SKM-1 (cell line): ENCODE measurements at regions not wholly inside any gene's neighbourhood (a gene's known extent, or its start where the extent isn't known, plus 50 kb on each side); places are given as distances from the start of the nearest gene placed in this dataset.
"Not testable (repeated sequence)": the region's sequence is repeated elsewhere in the genome, so short reads cannot be mapped to it uniquely, and the experiment has no call there.

Experiments
- DNase-seq: peaks from one replicate; lab custom pipeline; 2025; ENCODE audit not compliant: unreplicated experiment; lab: John Stamatoyannopoulos, UW

DNA sequence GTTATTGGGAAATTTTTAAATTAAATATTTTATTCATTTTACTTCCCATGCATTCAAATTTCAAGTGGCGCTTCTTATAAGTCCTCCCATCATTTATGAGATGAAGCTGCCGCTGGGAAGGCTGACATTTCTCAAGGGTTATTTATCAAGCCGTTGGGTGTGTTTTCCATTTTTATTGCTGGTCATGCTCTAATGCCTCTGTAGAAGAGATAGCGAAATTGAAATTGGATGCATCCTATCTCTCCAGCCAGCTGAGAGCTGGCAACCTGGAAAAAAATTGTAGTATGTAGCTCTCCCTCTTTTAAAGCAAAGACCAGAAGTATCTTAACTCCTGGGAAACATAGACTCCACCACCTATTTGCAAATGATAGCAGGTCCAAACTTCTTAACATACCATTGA, 135.9 kb downstream of the C6orf118 start:
- no peak for DNase-seq

- DNase-seq = no peak
Observed at GRCh38 chr6:165167861-165168260, 141.5 kb downstream of the C6orf118 start.

DNA sequence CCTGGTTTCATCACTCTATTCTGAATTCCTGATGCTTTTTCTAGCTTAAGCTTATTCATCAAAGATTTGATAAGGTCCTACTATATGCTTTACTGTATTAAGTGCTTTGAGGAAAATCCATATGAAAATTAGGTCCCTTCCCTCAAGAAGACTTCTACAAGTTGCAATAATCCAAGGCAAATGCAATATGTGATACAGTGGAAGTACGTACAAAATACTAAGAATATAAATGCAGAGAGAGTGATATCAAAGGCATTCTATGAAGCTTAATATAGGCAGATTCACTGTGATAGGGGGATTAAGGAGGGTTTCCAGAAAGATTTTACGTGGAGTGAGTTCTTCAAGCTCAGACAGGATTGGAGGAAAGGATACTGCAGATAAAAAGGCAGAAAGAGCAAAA, 142.1 kb downstream of the C6orf118 start:
- no peak for DNase-seq

DNA sequence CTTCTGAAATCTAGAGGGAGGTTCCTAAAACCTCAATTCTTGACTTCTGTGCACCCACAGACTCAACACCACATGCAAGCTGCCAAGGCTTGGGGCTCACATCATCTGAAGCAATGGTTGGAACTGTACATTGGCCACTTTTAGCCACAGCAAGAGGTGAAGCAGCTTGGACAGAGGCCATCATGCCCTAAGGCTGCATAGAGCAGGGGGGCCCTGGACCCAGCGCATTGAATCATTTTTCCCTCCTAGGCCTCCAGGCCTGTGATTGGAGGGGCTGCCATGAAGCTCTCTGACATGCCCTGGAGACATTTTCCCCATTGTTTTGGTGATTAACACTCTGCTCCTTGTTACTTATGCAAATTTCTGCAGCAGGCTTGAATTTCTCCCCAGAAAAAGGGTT, 145.9 kb downstream of the C6orf118 start:
- no peak for DNase-seq

- no peak for DNase-seq
Observed at GRCh38 chr6:165159460-165159859, 149.9 kb downstream of the C6orf118 start.

DNA sequence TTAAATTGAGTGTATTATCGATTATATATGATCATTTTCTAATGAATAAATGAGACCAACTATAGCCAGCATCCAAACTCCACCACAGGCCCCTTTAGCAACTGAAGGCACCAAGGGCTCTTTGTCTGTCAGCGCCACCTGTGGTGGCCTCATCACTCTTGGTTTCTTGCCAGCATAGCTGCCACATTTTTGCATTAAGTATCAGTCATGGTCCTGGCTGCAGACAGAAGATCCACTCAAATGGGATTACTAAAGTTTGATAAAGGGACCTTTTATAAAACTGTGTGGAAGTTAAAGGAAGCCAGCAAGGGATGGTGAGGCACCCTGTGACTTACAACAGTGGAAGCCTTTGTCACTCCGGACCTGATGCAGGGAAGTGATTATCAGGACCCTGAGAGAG, 162.9 kb downstream of the C6orf118 start:
- DNase-seq = no peak

DNA sequence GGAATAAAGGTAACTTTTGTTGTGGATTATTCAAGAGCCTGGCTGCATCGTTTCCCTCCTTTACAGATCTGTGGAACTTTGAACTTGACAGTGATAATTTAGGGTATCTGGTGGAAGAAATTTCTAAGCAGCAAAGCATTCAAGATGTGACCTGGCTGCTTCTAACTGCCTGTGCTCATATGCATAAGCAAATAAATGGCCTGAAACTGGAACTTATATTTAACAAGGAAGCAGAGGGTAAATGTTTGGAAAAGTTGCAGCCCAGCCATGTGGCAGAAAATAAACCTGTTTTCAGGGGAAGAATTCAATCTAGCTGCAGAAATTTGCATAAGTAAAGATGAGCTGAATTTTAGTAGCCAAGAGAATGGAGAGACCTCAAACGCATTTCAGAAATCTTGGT, 173.5 kb downstream of the C6orf118 start:
- no peak for DNase-seq

- DNase-seq = no peak
Observed at GRCh38 chr6:165129086-165129485, 180.3 kb downstream of the C6orf118 start.

DNA sequence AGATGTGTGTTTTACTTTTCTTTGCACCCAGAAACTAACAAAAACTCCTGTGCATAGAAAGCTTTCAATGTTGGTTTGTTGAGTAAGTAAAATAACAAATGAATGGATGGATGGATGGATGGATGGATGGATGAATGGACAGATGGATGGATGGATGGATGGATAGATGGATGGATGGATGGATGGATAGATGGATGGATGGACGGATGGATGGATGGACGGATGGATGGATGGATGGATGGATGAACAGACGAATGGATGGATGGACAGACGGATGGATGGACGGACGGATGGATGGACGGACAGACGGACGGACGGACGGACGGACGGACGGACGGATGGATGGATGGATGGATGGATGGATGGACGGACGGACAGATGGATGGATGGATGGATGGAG, 181.7 kb downstream of the C6orf118 start:
- not testable (repeated sequence) for DNase-seq

- not testable (repeated sequence) for DNase-seq
Observed at GRCh38 chr6:165124681-165125080, 184.7 kb downstream of the C6orf118 start.

GRCh38 chr6:165119231-165120020, 190.0 kb downstream of the C6orf118 start:
- no peak for DNase-seq

- DNase-seq = no peak
Observed at GRCh38 chr6:165118736-165119135, 190.7 kb downstream of the C6orf118 start.

DNA sequence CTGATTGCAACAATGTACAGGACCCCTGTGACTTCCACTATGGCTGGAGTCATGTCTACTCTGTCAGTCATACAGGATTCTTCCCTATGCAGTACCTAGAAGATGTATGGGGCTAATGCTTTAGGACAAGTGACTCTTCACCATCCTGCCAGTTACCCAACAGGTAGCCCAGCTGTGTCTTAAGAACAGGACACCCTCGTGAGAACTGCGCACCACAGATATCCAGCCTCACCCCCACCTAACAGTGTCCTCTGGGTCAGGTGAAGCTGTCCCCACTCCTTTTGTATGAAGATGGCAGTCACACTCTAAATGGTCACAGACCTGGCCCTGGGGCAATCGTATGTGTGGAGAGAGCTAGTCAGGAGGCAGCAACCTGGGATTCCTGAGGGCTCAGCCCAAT, 191.6 kb downstream of the C6orf118 start:
- DNase-seq = no peak

DNA sequence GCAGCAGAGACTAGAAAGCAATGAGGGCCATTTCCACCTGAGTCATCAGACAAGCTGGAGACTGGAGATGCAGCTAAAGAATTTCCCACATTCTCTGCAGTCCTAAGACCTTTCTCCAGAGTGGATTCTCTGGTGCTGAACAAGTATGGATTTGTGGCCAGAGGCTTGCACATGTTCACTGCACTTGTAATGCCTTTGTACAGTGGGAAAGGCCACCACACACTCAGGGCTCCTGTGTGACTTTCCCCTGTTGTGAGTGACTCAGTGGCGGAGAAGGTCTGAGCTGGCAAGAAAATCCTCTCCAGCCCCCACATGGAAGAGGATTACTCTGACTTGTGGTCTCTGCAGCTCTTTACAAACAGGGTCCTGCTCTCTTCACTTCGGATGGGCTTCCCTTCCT, 192.3 kb downstream of the C6orf118 start:
- no peak for DNase-seq

GRCh38 chr6:165110860-165111259, 198.5 kb downstream of the C6orf118 start:
- no peak for DNase-seq

DNA sequence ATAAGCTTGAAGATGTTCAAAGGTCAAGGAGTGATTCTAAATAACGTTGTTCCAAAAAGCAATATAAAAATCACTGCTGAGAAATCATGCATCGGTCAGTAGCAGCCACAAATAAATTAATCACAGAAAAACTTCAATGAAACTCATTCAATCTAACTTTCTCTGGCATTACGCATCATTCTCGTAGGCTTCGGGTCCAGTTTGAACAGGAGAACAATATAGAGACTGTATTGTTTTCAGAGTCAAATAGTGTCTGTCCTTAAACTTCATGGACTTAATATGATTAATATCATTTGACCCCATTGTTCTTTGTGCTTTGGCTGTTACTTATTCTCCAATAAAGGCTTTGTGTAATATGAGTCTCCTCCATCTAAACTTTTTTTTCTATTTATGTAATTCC, 200.4 kb downstream of the C6orf118 start:
- DNase-seq = no peak

- no peak for DNase-seq
Observed at GRCh38 chr6:165106261-165106660, 203.1 kb downstream of the C6orf118 start.

DNA sequence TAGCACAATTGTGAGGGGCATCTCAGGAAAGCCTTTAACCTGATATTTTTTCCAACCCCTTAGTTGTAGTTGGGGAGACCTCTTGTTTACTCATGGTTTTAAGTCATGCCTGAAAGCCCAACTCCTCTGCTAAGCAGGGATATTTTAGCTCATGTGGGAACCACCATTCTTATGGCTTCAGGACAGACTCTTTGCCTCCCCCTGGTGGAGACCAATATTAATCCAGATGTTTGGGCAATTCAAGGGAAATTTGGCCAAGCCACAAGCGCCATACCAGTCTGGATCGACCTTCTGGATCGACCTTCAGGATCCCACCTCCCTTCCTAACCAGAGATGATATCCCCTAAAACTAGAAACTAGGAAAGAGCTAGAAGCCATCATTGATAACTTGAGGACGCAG, 211.2 kb downstream of the C6orf118 start:
- no peak for DNase-seq

- no peak for DNase-seq
Observed at GRCh38 chr6:165096868-165097267, 212.5 kb downstream of the C6orf118 start.

- no peak for DNase-seq
Observed at GRCh38 chr6:165096209-165096608, 213.2 kb downstream of the C6orf118 start.

DNA sequence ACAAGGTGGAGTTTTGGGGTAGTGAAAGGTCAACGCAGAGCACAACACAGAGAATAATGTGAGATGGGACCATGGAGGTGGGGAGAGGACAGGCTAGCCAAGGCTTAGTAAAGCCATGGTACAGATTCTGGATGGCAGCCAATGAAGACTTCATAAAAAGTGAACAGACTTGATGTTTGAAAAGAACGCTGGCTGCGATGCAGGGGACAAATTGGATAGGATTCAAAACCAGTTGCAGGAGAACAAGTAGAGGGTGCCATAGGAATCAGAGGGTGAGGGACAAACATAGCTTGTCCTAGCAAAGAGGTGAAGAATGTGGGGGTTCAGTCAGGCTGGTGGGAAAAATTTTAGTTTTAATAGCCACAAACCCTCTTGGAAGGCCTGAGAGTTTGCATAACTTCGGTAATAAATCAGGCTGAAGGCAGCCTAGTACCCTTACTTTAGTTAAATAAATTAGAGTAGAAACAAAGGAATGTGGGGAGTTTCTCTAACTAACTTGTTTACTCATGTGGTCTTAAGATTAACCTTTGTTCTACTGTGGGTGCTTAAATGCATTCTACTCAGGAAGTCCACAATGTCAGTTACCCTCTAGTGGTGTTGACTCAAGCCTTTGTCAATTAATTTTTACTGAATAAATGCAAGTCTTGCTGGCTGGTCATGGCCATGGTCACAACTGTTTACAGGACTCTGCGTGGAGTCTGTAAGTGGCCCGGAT, 216.4 kb downstream of the C6orf118 start:
- DNase-seq = no peak

- no peak for DNase-seq
Observed at GRCh38 chr6:165091121-165091785, 218.2 kb downstream of the C6orf118 start.
